Mesothelial cell of epicardium (in vitro differentiated cells): ENCODE measurements at regions not wholly inside any gene's neighbourhood (a gene's known extent, or its start where the extent isn't known, plus 50 kb on each side); places are given as distances from the start of the nearest gene placed in this dataset.

Experiments
- DNase-seq, 2 experiments: peaks; one replicate each; pipeline ENCODE4 v3.0.0; 2021; ENCODE audit warnings: low spot score in 2 of 2; ENCODE audit not compliant: unreplicated experiment in 2 of 2
- H3K27ac Mint-ChIP-seq: 2 replicates; pipeline ENCODE4 v1.8.0; 2021; ENCODE audit warnings: mixed read lengths
- H3K27me3 Mint-ChIP-seq: 2 replicates; pipeline ENCODE4 v1.8.0; 2021; ENCODE audit warnings: low read depth, mixed read lengths
- H3K36me3 Mint-ChIP-seq: 2 replicates; pipeline ENCODE4 v1.8.0; 2021; ENCODE audit warnings: mixed read lengths
- H3K4me1 Mint-ChIP-seq: 2 replicates; pipeline ENCODE4 v1.8.0; 2021; ENCODE audit warnings: mixed read lengths
- H3K4me3 Mint-ChIP-seq: 2 replicates; pipeline ENCODE4 v1.8.0; 2021; ENCODE audit warnings: mild to moderate bottlenecking, moderate library complexity, mixed read lengths
- H3K9me3 Mint-ChIP-seq: 2 replicates; pipeline ENCODE4 v1.8.0; 2021; ENCODE audit warnings: mixed read lengths
- TF ChIP-seq, protein P1 (sequence below): fragments of 200-600 bp; sonication (generic); IDR thresholded peaks from one replicate; pipeline ENCODE4 v1.5.0; 2021; ENCODE audit warnings: antibody characterized with exemption; ENCODE audit not compliant: unreplicated experiment

DNA sequence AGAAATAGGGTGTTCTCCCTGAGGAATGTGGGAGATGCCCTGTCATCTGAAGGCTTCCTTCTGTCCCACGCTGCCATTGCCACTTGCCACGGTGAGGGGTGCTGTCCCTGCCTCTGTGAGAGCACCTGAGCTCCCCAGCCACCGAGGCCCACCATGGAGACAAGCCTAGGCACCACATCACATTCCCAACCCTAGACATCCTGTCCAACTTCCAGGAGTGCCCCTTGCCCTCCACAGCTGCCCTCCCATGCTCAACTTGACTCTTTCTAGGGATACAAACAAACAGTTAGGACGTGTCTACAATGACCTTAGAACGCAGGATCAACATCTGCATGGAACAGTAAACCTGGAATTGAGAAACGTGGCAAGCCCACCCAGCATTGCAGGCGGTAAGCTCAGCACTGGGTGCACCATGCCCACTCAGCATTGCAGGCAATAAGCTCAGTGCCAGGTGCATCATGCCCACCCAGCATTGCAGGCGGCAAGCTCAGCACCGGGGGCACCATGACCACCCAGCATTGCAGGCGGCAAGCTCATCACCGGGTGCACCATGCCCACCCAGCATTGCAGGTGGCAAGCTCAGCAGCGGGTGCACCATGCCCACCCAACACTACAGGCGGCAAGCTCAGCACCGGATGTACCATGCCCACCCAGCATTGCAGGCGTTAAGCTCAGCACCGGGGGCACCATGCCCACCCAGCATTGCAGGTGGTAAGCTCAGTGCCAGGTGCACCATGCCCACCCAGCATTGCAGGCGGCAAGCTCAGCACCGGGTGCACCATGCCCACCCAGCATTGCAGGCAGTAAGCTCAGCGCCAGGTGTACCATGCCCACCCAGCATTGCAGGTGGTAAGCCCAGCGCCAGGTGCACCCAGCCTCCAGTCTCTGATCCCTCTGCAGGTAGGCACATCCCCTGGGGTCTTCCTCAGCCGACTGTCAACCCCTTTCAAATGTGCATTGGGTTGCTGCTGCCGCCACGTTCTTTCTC lies 1463.9 kb downstream of the TBC1D22A start:
- no peak overlapping the region for H3K27ac Mint-ChIP-seq
- no peak for DNase-seq
- peaks cover 25% of the 10 kb centered on the region for H3K9me3 Mint-ChIP-seq
- H3K36me3 Mint-ChIP-seq = no peaks in the 10 kb centered on the region
- H3K27me3 Mint-ChIP-seq = no peaks in the 10 kb centered on the region
- H3K4me1 Mint-ChIP-seq = no peaks in the 10 kb centered on the region
- TF ChIP-seq, protein P1, sequence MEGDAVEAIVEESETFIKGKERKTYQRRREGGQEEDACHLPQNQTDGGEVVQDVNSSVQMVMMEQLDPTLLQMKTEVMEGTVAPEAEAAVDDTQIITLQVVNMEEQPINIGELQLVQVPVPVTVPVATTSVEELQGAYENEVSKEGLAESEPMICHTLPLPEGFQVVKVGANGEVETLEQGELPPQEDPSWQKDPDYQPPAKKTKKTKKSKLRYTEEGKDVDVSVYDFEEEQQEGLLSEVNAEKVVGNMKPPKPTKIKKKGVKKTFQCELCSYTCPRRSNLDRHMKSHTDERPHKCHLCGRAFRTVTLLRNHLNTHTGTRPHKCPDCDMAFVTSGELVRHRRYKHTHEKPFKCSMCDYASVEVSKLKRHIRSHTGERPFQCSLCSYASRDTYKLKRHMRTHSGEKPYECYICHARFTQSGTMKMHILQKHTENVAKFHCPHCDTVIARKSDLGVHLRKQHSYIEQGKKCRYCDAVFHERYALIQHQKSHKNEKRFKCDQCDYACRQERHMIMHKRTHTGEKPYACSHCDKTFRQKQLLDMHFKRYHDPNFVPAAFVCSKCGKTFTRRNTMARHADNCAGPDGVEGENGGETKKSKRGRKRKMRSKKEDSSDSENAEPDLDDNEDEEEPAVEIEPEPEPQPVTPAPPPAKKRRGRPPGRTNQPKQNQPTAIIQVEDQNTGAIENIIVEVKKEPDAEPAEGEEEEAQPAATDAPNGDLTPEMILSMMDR = no peak
- H3K4me3 Mint-ChIP-seq = no peak overlapping the region

DNA sequence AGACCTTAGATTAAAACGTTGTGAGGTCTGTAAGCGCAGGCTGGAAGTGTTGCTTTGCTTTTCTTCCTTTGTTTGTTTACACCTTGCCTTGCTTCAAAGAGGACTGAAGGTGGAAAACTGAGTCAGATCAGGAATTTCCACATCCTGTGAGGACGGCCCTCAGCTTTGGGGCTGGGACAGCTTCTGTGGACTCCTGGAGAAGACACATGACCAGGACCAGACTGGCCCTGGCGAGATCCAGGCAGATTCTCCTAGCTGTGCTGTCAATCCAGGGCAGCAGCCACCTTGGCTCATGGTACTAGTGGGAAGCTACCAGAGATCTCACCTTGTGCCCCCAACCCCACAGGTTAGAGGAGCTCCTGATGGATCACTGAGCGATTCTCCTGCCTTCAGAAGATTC lies 1461.9 kb downstream of the TBC1D22A start:
- no peak for DNase-seq
- Mint-ChIP-seq H3K4me3 (no peak overlapping the region), H3K4me1 (no peaks in the 10 kb centered on the region), H3K27me3 (no peaks in the 10 kb centered on the region), H3K27ac (no peak overlapping the region), H3K36me3 (no peaks in the 10 kb centered on the region), H3K9me3 (peaks cover 31% of the 10 kb centered on the region)
- TF ChIP-seq, protein P1 = no peak

DNA sequence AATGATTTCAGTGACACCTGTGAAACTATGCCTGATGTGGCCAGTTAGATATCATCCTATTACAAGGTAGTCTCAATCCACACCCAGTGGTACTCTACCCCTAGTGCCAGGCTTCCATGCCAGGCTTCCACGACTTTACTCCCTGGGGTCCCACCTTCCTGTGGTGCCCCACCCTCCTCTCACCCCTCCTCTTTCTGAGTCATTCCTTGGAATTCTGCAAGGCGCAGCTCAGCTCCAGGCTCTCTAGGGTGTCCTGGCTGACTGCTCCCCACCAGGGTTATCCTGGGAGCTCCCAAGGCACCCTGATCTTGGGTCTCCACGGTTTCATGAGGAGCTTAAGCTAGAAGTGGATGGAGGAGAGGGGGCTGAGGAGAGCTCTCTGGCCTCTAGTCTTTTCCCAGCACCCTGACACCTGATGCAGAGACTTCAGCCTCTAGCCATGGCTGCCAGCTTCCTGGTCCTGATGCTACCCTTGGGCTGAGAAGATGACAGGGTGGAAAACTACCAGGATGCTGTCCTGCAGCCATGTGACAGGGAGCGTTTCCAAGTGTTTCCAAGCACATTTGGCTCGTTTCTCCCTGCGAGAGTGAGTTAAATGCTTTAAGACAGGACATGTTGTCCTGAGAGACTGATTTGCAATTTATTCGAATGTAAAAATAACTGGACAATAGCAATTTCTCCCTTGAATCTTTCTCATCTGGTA lies 1461.2 kb downstream of the TBC1D22A start:
- Mint-ChIP-seq H3K36me3 (no peaks in the 10 kb centered on the region), H3K27ac (no peak overlapping the region), H3K4me3 (no peak overlapping the region), H3K9me3 (peaks cover 27% of the 10 kb centered on the region), H3K4me1 (no peaks in the 10 kb centered on the region), H3K27me3 (no peaks in the 10 kb centered on the region)
- DNase-seq = no peak
- TF ChIP-seq, protein P1 = no peak

DNA sequence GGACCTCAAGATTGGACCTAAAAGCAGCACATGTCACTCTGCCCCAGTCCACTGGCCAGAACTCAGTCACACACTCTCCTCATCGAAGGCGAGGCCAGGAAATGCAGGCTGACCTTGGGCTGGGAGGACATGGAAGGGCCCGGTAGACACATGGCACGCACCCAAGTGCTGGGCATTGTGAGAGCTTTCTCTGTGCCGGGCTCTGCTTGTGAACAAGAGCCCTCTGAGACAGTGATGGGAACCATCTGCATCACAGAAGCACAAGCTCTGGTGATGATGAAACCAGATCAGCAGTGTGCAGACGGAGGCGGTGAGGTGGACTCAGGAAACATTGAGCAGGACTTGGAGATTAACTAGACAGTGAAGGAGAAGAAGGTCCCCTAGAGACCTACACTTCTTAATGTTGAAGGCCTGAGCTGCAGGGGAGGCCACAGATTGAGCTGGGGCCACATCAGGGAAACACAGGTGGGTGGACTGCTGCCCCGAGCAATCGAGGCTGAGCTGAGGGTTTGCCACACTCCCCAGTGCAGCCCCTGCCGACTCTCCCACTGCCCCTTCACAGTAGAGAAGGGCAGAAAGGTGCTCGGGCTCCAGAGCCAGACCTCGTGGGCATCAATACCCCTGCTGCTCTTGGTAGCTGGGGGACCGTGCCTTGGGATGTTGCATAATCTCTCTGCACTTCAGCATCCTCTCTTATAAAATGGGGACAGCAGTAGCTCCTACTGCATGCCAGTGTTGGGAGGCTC lies 1460.5 kb downstream of the TBC1D22A start:
- no peak for DNase-seq
- no peak overlapping the region for H3K27ac Mint-ChIP-seq
- H3K36me3 Mint-ChIP-seq = no peaks in the 10 kb centered on the region
- no peak overlapping the region for H3K4me3 Mint-ChIP-seq
- TF ChIP-seq, protein P1 = no peak
- H3K4me1 Mint-ChIP-seq = no peaks in the 10 kb centered on the region
- H3K9me3 Mint-ChIP-seq = peaks cover 25% of the 10 kb centered on the region
- H3K27me3 Mint-ChIP-seq = no peaks in the 10 kb centered on the region

DNA sequence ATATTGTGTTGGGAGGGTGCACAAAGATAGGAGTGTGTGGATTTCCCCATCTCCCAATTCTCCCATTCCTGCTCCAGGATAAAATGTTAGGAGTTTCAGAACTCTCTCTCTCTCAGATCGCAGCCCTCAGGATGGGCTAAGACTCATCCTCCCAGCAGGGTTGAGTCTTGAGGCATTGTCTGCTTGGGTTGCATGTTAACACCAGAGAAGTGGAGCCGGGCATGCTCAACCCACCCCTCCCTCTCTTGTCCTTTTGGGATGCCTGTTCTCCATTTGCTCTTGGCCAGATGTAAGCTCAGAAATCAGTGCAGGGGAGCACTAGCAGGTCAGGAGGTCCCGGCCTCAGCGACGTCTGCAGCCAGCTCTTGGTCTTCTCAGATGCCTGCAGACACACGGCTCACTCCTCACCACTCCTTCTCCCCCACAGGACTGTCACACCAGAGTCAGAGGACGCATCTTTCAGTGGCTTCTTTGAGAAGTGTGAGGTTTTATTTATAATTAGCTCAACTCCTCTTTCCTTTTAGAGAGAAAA lies 1456.5 kb downstream of the TBC1D22A start:
- no peaks in the 10 kb centered on the region for H3K4me1 Mint-ChIP-seq
- peaks cover 3% of the 10 kb centered on the region for H3K27me3 Mint-ChIP-seq
- H3K27ac Mint-ChIP-seq = no peak overlapping the region
- TF ChIP-seq, protein P1 = no peak
- no peaks in the 10 kb centered on the region for H3K36me3 Mint-ChIP-seq
- H3K9me3 Mint-ChIP-seq = peaks cover 23% of the 10 kb centered on the region
- H3K4me3 Mint-ChIP-seq = no peak overlapping the region
- no peak for DNase-seq
